ENCODE measurements at regions not wholly inside any gene's neighbourhood (a gene's known extent, or its start where the extent isn't known, plus 50 kb on each side); places are given as distances from the start of the nearest gene placed in this dataset.

DNA sequence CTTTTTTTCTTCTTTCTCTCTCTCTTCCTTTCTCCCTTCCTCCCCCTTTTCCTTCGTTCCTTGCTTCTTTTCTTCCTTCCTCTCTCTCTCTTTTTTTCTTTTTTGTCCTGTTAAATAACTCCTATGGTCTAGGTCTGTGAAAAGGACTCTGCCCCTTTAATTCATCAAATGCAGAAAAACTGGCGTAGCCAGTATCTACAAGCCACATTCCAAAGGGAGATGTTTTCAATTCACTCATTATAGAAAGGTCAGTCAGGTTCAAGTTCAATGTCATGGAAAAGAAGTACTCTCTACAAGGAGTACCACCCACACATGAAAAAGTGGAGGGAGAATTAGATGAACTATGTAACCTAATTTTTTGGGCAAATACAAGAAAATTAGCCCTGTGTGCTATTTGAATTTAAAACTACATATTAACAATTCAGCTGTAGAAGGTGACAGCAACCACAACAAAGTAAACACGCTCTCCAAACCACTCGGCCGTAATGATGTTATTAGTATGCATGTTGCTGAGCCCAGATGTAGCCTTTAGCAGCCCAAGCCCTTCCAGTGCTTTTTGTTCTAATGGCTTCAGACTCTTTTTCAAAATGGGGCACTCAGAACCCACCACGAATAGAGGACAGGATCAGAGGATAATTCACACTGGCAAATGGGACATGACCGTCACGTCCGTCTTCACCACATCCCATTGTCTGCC is 735.4 kb upstream of the FANCL start:
- TF ChIP-seq, protein P1, sequence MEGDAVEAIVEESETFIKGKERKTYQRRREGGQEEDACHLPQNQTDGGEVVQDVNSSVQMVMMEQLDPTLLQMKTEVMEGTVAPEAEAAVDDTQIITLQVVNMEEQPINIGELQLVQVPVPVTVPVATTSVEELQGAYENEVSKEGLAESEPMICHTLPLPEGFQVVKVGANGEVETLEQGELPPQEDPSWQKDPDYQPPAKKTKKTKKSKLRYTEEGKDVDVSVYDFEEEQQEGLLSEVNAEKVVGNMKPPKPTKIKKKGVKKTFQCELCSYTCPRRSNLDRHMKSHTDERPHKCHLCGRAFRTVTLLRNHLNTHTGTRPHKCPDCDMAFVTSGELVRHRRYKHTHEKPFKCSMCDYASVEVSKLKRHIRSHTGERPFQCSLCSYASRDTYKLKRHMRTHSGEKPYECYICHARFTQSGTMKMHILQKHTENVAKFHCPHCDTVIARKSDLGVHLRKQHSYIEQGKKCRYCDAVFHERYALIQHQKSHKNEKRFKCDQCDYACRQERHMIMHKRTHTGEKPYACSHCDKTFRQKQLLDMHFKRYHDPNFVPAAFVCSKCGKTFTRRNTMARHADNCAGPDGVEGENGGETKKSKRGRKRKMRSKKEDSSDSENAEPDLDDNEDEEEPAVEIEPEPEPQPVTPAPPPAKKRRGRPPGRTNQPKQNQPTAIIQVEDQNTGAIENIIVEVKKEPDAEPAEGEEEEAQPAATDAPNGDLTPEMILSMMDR (conservative IDR thresholded peaks at IDR 0.05; ENCODE audit: control insufficient read depth, insufficient read depth, low read depth, low read length): no peak
- H3K4me3 ChIP-seq (ENCODE audit: control insufficient read depth, low read depth, low read length): no peak overlapping the region
- no peak for DNase-seq (ENCODE audit: low read depth)

DNA sequence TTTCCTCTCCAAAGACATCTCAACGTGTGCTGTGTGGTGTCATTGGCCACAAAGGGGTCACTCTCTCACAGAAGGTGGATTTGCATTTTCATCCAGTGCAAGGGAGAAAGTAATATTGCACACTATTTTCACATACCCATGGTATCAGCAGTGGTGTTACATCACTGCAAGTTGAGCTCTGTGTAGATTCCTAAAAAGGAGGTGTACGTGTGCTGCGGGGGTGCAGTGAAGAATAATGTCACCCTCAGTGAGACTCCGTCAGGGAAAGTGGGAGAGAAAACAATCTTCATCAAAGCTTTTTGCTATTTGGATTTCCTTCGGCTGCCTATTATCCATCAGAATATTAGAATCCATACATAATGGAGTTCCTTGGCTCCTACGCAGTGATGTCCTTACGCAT is 733.8 kb upstream of the FANCL start:
- no peak overlapping the region for H3K4me3 ChIP-seq (ENCODE audit: control insufficient read depth, low read depth, low read length)
- TF ChIP-seq, protein P1 (conservative IDR thresholded peaks at IDR 0.05; ENCODE audit: control insufficient read depth, insufficient read depth, low read depth, low read length): no peak
- DNase-seq (ENCODE audit: low read depth): no peak

DNA sequence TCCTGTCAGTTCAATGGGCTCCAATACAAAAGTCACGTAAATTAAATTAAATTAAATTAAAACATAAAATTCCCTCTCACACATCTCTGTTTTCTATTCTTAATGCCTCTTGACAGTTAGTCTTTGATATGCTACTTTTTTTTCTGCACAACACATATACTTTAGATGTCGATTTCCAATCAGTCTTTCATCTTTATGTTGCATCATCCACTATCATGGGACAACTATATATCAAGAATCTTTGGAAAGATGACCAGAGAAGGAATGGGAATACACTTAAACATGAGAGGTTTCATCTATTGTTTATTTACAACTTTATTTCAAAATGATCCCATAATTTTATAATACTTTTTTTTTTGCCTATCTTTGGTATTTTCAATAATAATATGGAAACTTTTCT is 733.3 kb upstream of the FANCL start:
- no peak for DNase-seq (ENCODE audit: low read depth)
- no peak overlapping the region for H3K4me3 ChIP-seq (ENCODE audit: control insufficient read depth, low read depth, low read length)
- TF ChIP-seq, protein P1 (conservative IDR thresholded peaks at IDR 0.05; ENCODE audit: control insufficient read depth, insufficient read depth, low read depth, low read length): no peak

DNA sequence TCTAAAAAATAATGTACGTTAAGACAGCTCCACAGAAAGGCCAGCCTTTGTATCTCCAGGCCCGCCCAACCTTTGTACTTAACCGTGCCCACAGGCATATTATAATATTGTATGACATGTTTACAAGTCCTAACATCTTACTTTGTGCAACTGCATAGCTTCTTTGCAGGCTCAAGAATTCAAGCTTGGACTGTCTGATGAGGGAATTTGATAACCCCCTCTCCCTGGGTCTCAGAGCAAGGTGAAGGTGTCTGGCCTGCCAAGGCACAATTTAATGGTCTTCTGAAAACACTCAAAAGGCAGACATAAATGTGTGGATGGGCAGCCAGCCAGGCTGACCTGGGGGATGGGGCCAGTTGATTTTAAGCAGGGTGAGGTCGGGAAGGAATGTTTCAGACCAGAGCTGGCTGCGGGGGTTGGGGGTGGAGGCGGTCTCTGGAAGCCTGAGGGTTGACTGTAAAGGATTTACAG is 732.7 kb upstream of the FANCL start:
- no peak for DNase-seq (ENCODE audit: low read depth)
- TF ChIP-seq, protein P1 (conservative IDR thresholded peaks at IDR 0.05; ENCODE audit: control insufficient read depth, insufficient read depth, low read depth, low read length): no peak
- no peak overlapping the region for H3K4me3 ChIP-seq (ENCODE audit: control insufficient read depth, low read depth, low read length)

DNA sequence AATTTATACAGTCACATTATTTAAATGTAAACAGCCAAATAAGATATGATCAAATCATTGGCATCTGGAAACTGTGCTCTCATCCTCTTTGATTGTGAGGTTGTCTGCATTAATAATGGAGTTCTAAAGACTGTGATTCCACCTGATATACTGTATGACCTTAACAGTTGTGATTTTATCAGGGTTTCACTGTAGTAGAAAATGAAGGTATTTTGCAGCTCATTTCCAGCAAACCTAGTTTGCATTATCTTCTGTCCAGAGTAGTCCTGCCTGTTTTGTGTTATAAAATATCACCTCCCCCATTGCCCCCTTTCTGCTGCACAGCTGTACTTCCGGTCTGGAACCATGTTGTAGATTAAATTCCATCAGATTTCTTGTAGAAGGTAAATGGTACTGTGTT is 731.6 kb upstream of the FANCL start:
- DNase-seq (ENCODE audit: low read depth): no peak
- no peak overlapping the region for H3K4me3 ChIP-seq (ENCODE audit: control insufficient read depth, low read depth, low read length)
- TF ChIP-seq, protein P1 (conservative IDR thresholded peaks at IDR 0.05; ENCODE audit: control insufficient read depth, insufficient read depth, low read depth, low read length): no peak

DNA sequence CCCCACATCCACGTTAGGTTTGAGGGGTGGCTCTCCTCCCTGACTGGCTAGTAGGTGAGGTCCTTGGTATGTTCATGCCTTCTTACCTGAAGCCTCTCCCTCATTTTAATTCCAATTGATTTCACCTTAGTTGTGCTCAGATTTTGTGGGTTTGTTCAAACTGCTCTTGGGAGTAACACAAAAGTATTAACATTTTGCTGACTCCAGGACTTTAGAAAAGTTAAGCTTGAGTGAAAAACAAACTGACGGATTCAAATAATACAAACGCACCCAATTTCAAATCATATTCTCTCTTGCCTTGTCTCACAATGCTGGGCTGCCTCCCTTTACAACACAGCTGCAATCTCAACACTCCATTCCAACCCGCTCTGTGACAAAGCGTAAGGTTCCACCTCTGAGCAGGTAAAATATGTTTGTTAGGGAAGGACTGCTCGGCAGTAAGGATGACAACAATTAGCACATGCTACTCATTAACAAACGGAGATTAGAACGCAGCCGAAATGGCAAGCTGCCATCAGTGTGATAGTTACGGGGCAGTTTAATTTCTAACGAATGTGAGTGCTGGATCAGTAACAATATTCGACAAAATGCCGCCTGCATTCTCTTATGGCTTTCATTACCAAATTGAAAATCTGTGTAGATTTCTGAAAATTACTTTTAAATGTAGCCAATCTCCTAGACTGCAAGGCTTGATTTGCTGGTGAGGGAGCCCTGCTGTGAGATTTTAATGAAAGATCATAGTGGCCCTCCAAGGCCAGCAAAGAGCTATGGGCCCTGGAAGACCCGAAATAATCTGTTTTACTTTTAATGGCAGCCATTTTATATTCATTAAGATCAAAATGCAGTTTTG is 730.6 kb upstream of the FANCL start:
- DNase-seq (ENCODE audit: low read depth): no peak
- no peak overlapping the region for H3K4me3 ChIP-seq (ENCODE audit: control insufficient read depth, low read depth, low read length)
- TF ChIP-seq, protein P1 (conservative IDR thresholded peaks at IDR 0.05; ENCODE audit: control insufficient read depth, insufficient read depth, low read depth, low read length): no peak
